CD4-positive, alpha-beta T cell treated with Interleukin-21 for 1 hour (primary cell): ENCODE measurements at regions not wholly inside any gene's neighbourhood (a gene's known extent, or its start where the extent isn't known, plus 50 kb on each side); places are given as distances from the start of the nearest gene placed in this dataset.

Experiments used
- DNase-seq: peaks from one replicate; pipeline ENCODE4 v3.0.0-alpha.2; 2020

DNA sequence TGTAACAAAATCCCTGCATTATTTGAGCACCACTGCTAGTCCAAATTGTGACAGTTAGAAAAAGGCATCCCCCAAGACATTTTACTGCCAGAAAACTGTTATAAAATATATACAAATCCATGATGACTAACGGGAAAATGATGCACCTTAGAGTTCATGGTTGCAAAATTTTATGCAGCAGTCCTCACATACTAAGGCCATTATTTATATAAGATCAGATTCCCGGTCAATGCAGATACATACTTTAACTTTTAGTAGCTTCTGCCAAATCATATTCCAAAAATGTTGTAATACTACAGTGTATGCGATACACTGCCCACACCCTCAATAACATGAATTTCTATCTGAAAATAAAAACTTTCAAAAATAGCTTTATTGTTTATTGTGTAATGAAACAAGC lies 239.9 kb upstream of the ZNF32 start:
- DNase-seq = no peak

- no peak for DNase-seq
Observed at GRCh38 chr10:43885842-43886241, 237.2 kb upstream of the ZNF32 start.

DNA sequence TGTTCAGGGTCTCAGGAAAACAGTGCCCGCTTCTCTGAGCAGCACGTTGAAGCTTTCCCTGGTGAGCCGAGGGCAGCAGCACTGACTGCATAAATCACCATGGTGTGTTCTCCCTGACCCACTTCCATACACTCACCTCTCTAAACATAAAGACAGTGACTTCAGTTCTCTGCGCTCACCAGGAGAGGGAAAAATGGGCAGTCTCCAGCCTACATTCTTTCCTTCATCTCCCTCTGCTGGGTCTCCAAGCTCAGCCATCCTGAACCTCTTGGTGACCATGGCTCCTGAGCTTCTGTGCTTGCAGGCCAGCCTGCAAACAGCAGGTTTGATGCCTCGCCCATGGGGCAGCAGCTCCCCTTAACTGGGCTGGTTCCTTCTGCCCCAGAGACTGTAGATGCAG lies 236.6 kb upstream of the ZNF32 start:
- DNase-seq = no peak

- DNase-seq = no peak
Observed at GRCh38 chr10:43884501-43885105, 235.9 kb upstream of the ZNF32 start.

- no peak for DNase-seq
Observed at GRCh38 chr10:43882711-43883110, 234.0 kb upstream of the ZNF32 start.

- no peak for DNase-seq
Observed at GRCh38 chr10:43881657-43882056, 233.0 kb upstream of the ZNF32 start.

DNA sequence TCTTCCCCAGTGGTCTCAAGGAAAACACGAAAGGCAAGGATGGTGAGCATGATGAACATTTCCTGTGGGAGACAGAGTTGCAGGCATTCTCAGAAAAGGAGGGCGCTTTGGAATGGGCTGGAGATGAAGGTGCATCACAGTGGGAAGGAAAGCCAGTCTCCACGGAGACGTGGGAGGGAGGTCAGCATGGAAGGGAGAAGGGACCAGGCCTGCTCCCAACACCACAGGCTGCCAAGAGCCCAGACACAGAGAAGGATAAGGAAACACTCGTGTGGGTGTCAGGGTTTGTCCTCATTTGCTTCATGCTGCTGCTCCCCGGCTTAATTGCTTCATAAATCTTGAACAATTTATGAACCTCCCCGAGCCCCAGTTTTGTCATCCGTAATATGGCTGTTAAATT lies 231.5 kb upstream of the ZNF32 start:
- no peak for DNase-seq

GRCh38 chr10:43879742-43880141 lies 231.1 kb upstream of the ZNF32 start:
- DNase-seq = no peak

GRCh38 chr10:43879162-43879561 lies 230.5 kb upstream of the ZNF32 start:
- DNase-seq = no peak

DNA sequence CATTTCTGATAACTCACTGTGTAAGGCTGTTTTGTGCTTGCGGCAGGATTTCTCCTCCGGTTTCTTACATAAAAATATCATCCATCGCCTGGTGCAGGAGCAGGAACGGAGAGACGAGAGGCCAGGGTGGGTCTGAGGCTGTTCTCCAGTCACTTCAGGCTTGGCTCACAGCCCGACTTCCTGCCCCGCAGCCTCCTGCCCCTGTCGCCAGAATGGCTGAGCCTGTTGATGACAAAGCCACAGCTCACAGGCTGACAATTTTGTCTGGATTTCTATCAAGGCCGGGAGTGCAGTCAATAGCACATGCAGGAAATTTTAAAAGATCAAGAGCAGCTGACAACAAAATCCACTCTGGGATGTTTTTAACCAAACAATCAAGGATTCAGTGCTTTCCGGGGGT lies 229.7 kb upstream of the ZNF32 start:
- DNase-seq = no peak

DNA sequence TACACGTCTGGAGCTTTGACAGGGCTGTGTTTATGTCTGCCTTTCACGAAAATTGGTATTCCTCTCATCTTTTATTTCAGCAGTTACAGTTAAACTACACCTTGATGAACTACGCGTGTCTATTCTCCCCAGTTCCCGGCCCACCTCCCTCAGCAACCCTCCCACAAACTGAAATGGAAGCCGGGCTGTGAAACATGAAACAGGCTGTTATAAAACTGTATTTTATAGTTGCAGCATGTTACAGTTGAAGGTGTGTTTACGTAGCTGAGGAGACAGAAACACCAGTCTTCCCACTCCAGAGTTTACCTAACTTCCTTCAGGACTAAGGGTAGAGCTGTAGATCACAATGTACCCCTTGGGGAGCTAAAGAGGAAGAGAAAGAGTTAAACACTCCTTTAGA lies 228.3 kb upstream of the ZNF32 start:
- DNase-seq = no peak

DNA sequence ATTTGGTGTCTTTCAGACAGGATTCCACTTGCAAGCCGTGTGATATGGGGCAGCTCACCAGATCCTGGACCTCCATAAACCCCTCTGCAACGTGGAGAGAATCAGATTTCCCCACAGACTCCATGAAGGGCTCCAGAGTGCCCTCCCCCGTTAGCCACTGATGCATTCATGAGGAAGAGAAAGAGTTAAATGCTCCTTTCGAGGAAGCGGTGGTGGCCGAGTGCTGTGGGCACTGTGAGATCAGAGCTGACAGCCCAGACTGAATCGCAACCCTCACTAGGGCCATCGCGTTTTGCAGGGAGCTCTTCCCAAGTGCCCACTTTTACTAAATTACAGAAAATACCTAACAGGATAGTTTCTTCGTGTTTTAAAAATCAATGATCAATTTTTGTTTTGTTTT lies 226.3 kb upstream of the ZNF32 start:
- DNase-seq = no peak

DNA sequence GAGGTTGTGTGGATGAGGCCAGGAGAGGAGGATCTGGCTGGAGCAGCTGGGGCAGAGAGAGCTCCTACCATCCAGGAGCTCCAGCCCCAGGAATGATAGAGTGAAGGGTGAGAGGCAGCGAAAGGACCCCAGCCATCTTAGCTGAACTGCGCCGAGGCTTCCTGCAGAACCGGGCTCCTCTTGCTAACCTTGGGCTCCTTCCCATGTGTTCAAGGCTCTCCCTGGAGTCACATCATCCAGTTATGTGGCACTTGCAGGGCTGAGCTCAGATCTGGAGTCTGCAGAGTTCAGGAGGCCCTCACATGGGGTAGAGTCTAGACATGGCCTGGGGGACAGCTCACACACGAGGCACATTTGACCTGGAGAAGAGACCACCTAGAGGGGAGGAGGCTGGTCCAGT lies 225.0 kb upstream of the ZNF32 start:
- no peak for DNase-seq

GRCh38 chr10:43872644-43873043 lies 224.0 kb upstream of the ZNF32 start:
- no peak for DNase-seq

DNA sequence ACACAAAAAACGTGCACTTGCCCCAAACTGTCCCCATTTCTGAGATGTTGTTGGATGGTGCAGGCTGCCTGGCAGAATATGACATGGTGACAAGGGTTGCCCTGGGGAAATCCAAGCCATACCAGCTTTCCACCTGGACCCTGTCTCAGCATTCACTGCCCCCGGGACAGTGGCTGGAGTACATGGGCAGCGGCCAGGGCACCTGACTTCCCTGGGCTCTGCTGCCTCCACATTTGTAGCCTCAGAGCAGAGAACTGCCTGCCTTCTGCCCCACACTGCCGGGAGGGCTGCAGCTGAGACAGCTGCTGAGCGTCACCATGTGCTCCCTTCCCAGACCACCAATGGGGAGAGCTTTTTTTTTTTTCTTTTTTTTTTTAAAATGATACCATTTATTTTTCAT lies 222.9 kb upstream of the ZNF32 start:
- DNase-seq = no peak

- DNase-seq = no peak
Observed at GRCh38 chr10:43870968-43871439, 222.3 kb upstream of the ZNF32 start.

- no peak for DNase-seq
Observed at GRCh38 chr10:43869669-43870322, 221.1 kb upstream of the ZNF32 start.

- DNase-seq = no peak
Observed at GRCh38 chr10:43868952-43869351, 220.3 kb upstream of the ZNF32 start.

DNA sequence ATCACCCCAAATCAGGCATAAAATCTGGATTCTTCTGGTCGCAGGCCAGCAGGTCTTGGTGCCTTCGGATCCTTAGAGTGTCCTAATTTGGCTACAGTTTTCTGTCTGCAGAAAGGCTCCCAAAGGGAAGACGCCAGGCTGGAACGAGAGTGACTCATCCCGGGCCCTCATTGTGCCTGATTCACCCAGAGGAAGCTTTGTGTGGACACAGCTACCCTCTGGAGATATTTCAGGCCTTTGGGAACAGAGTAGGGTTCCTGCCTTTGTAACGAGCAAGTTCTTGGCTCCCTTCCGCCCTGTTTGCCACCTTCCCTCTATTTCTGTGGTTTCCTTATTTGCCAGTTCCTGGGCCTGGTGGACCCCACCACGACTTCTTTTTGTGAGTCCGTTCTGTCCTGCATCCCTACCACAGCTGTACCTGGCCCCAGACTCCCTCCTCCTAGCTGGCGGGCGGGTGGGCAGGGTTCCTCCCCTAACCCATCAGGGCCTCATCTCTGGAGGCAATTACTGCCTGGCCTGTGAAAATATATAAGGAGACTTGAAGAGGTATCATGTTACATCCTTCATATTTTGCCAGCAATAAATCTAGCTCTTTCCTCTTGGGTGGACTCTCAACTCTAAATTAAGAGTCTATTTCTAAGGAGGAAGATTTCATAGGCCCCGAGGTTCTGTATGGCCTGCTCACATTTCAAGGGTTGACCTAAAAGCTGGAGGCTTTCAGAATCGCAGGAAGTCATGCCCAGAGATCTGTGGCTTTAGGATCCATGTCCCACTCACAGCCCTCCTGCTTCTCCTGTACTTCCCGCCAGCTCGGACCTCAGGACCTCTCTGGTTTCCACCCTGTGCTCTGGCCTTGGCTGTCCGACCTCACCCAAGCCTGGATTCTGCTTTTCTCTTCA lies 219.2 kb upstream of the ZNF32 start:
- no peak for DNase-seq

GRCh38 chr10:43867113-43867512 lies 218.4 kb upstream of the ZNF32 start:
- no peak for DNase-seq

- no peak for DNase-seq
Observed at GRCh38 chr10:43866712-43867111, 218.0 kb upstream of the ZNF32 start.

GRCh38 chr10:43865265-43866135 lies 216.8 kb upstream of the ZNF32 start:
- no peak for DNase-seq

DNA sequence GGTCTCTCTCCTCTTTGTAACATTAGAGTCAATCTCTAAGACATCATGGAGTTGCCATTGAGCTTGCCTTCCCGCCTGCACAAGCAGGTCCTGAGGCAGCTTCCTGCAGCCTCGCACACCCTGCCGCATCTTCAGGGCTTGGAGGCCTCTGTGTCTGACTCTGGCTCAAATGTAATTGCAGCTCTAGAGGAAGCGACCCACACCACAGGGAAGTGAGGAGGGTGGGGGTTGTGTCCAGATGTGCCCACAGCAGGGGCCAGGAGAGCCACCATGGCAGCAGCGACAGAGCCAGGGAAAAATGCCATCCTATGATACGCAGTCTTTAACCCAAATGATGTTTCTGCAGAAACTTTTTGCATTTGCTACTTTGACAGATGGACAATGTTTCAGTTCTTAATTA lies 216.0 kb upstream of the ZNF32 start:
- no peak for DNase-seq
